ENCODE measurements at regions not wholly inside any gene's neighbourhood (a gene's known extent, or its start where the extent isn't known, plus 50 kb on each side); places are given as distances from the start of the nearest gene placed in this dataset.

DNA sequence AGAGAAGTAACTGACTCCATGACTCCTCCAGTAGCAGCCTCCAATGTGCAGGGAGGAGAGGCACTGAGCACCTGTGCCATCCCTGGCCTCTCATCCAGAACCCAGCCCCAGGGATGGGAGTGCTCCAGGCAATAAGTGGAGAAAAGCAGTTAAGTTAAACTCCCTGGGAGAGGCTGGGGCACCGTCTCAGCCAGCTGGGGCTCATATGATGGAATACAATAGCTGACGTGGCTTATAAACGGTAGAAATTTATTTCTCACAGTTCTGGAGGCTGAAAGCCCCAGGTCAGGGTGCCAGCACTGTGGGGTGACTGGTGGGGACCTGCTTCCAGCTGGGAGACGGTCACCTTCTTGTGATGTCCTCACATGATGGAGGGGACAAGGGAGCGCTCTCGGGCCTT, 94.7 kb downstream of the RAMP3 start:
- no peak for TF ChIP-seq TAF1 (IDR thresholded peaks at IDR 0.05; ENCODE audit: low read depth)
- TF ChIP-seq CTCF (IDR thresholded peaks at IDR 0.05; ENCODE audit: poor library complexity, severe bottlenecking) = no peak
- no peak for TF ChIP-seq EZH2 (IDR thresholded peaks at IDR 0.05; ENCODE audit: borderline replicate concordance, insufficient read depth, low read length, poor library complexity, severe bottlenecking)

All from neural cell (in vitro differentiated cells).